SHP77 treated with DMSO at 0.1 percent for 48 hours (cell line): ENCODE measurements at regions not wholly inside any gene's neighbourhood (a gene's known extent, or its start where the extent isn't known, plus 50 kb on each side); places are given as distances from the start of the nearest gene placed in this dataset.
"Not testable (repeated sequence)": the region's sequence is repeated elsewhere in the genome, so short reads cannot be mapped to it uniquely, and the experiment has no call there.

Experiments used
- DNase-seq: peaks from one replicate; lab custom pipeline; 2025; lab: John Stamatoyannopoulos, UW

GRCh38 chr2:220556658-220557057, 929.2 kb downstream of the SLC4A3 start:
- no peak for DNase-seq

- DNase-seq: no peak
Observed at GRCh38 chr2:220560192-220560591, 932.8 kb downstream of the SLC4A3 start.

- no peak for DNase-seq
Observed at GRCh38 chr2:220562375-220563140, 935.1 kb downstream of the SLC4A3 start.

GRCh38 chr2:220568296-220568695, 940.9 kb downstream of the SLC4A3 start:
- no peak for DNase-seq

- DNase-seq: peak; percentile 80
Observed at GRCh38 chr2:220569112-220569897, 941.9 kb downstream of the SLC4A3 start.

GRCh38 chr2:220572385-220572784, 945.0 kb downstream of the SLC4A3 start:
- no peak for DNase-seq

- DNase-seq: no peak
Observed at GRCh38 chr2:220574038-220574437, 946.6 kb downstream of the SLC4A3 start.

GRCh38 chr2:220575963-220576362, 948.5 kb downstream of the SLC4A3 start:
- DNase-seq: no peak

GRCh38 chr2:220579452-220579851, 952.0 kb downstream of the SLC4A3 start:
- DNase-seq: no peak

- no peak for DNase-seq
Observed at GRCh38 chr2:220580113-220580512, 952.7 kb downstream of the SLC4A3 start.

GRCh38 chr2:220583725-220584124, 956.3 kb downstream of the SLC4A3 start:
- no peak for DNase-seq

GRCh38 chr2:220585241-220585640, 957.8 kb downstream of the SLC4A3 start:
- no peak for DNase-seq

GRCh38 chr2:220586980-220587530, 959.6 kb downstream of the SLC4A3 start:
- DNase-seq: no peak

- no peak for DNase-seq
Observed at GRCh38 chr2:220588148-220588547, 960.7 kb downstream of the SLC4A3 start.

- no peak for DNase-seq
Observed at GRCh38 chr2:220590476-220590875, 963.0 kb downstream of the SLC4A3 start.

- no peak for DNase-seq
Observed at GRCh38 chr2:220593526-220593925, 966.1 kb downstream of the SLC4A3 start.

GRCh38 chr2:220601674-220602073, 970.4 kb downstream of the EPHA4 start:
- no peak for DNase-seq

GRCh38 chr2:220613004-220613403, 959.1 kb downstream of the EPHA4 start:
- not testable (repeated sequence) for DNase-seq

GRCh38 chr2:220614064-220614463, 958.0 kb downstream of the EPHA4 start:
- DNase-seq: no peak

GRCh38 chr2:220619525-220620220, 952.4 kb downstream of the EPHA4 start:
- DNase-seq: peak; percentile 23

GRCh38 chr2:220626603-220627002, 945.5 kb downstream of the EPHA4 start:
- DNase-seq: no peak

- no peak for DNase-seq
Observed at GRCh38 chr2:220628252-220628651, 943.9 kb downstream of the EPHA4 start.
